Aorta (tissue), 5 donors: ENCODE measurements at regions not wholly inside any gene's neighbourhood (a gene's known extent, or its start where the extent isn't known, plus 50 kb on each side); places are given as distances from the start of the nearest gene placed in this dataset.

Experiments used
- ATAC-seq: fragments of 200-7000 bp; cut with Tn5 transposase; one replicate; pipeline ENCODE4 v1.9.1; 2022; ENCODE audit warnings: moderate library complexity; ENCODE audit not compliant: low FRiP score
- DNase-seq, 2 donors: peaks; one replicate each; pipeline ENCODE4 v3.0.0-alpha.2; 2020
- H3K27ac ChIP-seq, 2 donors: one replicate each; pipeline ENCODE4 v1.5.1; 2013; ENCODE audit warnings: low read length in 2 of 2, mild to moderate bottlenecking in 2 of 2, moderate library complexity in 2 of 2, control low read depth in 1 of 2, inconsistent platforms in 1 of 2, low read depth in 1 of 2
- H3K27me3 ChIP-seq, 2 donors: one replicate each; pipeline ENCODE4 v1.6.1; 2013; ENCODE audit warnings: control low read depth in 1 of 2, low read length in 1 of 2, mild to moderate bottlenecking in 1 of 2, moderate library complexity in 1 of 2; ENCODE audit not compliant: insufficient read depth in 2 of 2, control insufficient read depth in 1 of 2
- H3K36me3 ChIP-seq, 2 donors: one replicate each; pipeline ENCODE4 v1.6.1; 2013; ENCODE audit warnings: control low read depth in 1 of 2, low read length in 1 of 2, mild to moderate bottlenecking in 1 of 2; ENCODE audit not compliant: insufficient read depth in 2 of 2, control insufficient read depth in 1 of 2
- H3K4me1 ChIP-seq, 2 donors: one replicate each; pipeline ENCODE4 v1.6.1; 2013; ENCODE audit warnings: low read length in 2 of 2, control low read depth in 1 of 2, mild to moderate bottlenecking in 1 of 2, moderate library complexity in 1 of 2; ENCODE audit not compliant: insufficient read depth in 2 of 2, control insufficient read depth in 1 of 2
- H3K4me3 ChIP-seq, 2 donors: one replicate each; pipeline ENCODE4 v1.5.1; 2013; ENCODE audit warnings: low read length in 2 of 2, control low read depth in 1 of 2, mild to moderate bottlenecking in 1 of 2
- H3K9me3 ChIP-seq: one replicate; pipeline ENCODE4 v1.6.1; 2013; ENCODE audit warnings: mild to moderate bottlenecking, low read length; ENCODE audit not compliant: control insufficient read depth
- WGBS, 2 donors: extraction: QIAGEN DNeasy Blood & Tissue Kit; methylation state at CpG; one replicate each; pipeline ENCODE4 v1.1.7; 2013; 5-methylcytosine and 5-hydroxymethylcytosine counted together
- intact Hi-C, 2 donors: fragments of 100-400 bp; cut with DNase I; formaldehyde crosslinking; loops; one replicate each; pipeline versions ENCODE4 v1.14.2 to v1.15.0; 2022
- donor health status: healthy with polysubstance abuse.
- donor health status: Bipolar disorder and iron deficiency.
- donor health status: DM: no; HTN: no; CAD: no.
- donor health status: DM: no; HTN: no; CAD: no.
- donor health status: DM: yes; HTN: yes; CAD: no.

- Histone ChIP-seq H3K36me3 (no peaks in the 10 kb centered on the region), H3K9me3 (peaks cover 2% of the 10 kb centered on the region), H3K27me3 (no peaks in the 10 kb centered on the region), H3K27ac (no peak overlapping the region), H3K4me1 (no peaks in the 10 kb centered on the region), H3K4me3 (no peak overlapping the region)
- no peak for ATAC-seq
- WGBS, 2 donors, result 34 to 37% methylated on average over 2 of the region's 2 CpGs
- no peak for DNase-seq
- intact Hi-C loops, result no loop called here
Measured at GRCh38 chr1:50322579-50322978, 100.7 kb downstream of the DMRTA2 start.

GRCh38 chr1:50318428-50318827, 104.8 kb downstream of the DMRTA2 start:
- Histone ChIP-seq H3K4me1 (no peaks in the 10 kb centered on the region), H3K9me3 (peaks cover 2% of the 10 kb centered on the region), H3K27ac (no peak overlapping the region), H3K4me3 (no peak overlapping the region), H3K36me3 (no peaks in the 10 kb centered on the region), H3K27me3 (no peaks in the 10 kb centered on the region)
- ATAC-seq, result no peak
- intact Hi-C loops, result no loop called here
- DNase-seq, result no peak

- Histone ChIP-seq H3K27ac (no peak overlapping the region), H3K4me3 (no peak overlapping the region), H3K9me3 (peaks cover 3% of the 10 kb centered on the region), H3K27me3 (no peaks in the 10 kb centered on the region), H3K4me1 (no peaks in the 10 kb centered on the region), H3K36me3 (no peaks in the 10 kb centered on the region)
- peak; percentile 52 for ATAC-seq
- intact Hi-C loops, result no loop called here
- no peak for DNase-seq
- WGBS, 2 donors, result 5% methylated on average over 6 of the region's 6 CpGs
Measured at GRCh38 chr1:50308878-50309277, 114.4 kb downstream of the DMRTA2 start.

GRCh38 chr1:50305808-50306207, 117.4 kb downstream of the DMRTA2 start:
- Histone ChIP-seq H3K27ac (no peak overlapping the region), H3K4me3 (no peak overlapping the region), H3K36me3 (no peaks in the 10 kb centered on the region), H3K4me1 (no peaks in the 10 kb centered on the region), H3K9me3 (peaks cover 3% of the 10 kb centered on the region), H3K27me3 (no peaks in the 10 kb centered on the region)
- 49 to 56% methylated on average over 1 of the region's 1 CpG for WGBS, 2 donors
- intact Hi-C loops, result no loop called here
- ATAC-seq, result no peak
- DNase-seq, result no peak

GRCh38 chr1:50300297-50300696, 122.9 kb downstream of the DMRTA2 start:
- 62 to 66% methylated on average over 4 of the region's 4 CpGs for WGBS, 2 donors
- no peaks in the 10 kb centered on the region for H3K27me3 ChIP-seq
- H3K4me3 ChIP-seq, result no peak overlapping the region
- H3K36me3 ChIP-seq, result no peaks in the 10 kb centered on the region
- no peaks in the 10 kb centered on the region for H3K9me3 ChIP-seq
- H3K27ac ChIP-seq, result no peak overlapping the region
- DNase-seq, result no peak
- intact Hi-C loops, result no loop called here
- H3K4me1 ChIP-seq, result no peaks in the 10 kb centered on the region
- no peak for ATAC-seq

GRCh38 chr1:50295566-50295965, 127.7 kb downstream of the DMRTA2 start:
- H3K9me3 ChIP-seq, result no peaks in the 10 kb centered on the region
- ATAC-seq, result no peak
- 75 to 77% methylated on average over 5 of the region's 5 CpGs for WGBS, 2 donors
- H3K27me3 ChIP-seq, result no peaks in the 10 kb centered on the region
- intact Hi-C loops, result no loop called here
- H3K4me3 ChIP-seq, result no peak overlapping the region
- DNase-seq, result no peak
- no peak overlapping the region for H3K27ac ChIP-seq
- H3K4me1 ChIP-seq, result no peaks in the 10 kb centered on the region
- no peaks in the 10 kb centered on the region for H3K36me3 ChIP-seq

GRCh38 chr1:50292276-50292675, 131.0 kb downstream of the DMRTA2 start:
- H3K4me3 ChIP-seq, result no peak overlapping the region
- H3K36me3 ChIP-seq, result no peaks in the 10 kb centered on the region
- intact Hi-C loops, result no loop called here
- WGBS, 2 donors, result 62 to 64% methylated on average over 9 of the region's 9 CpGs
- H3K4me1 ChIP-seq, result no peaks in the 10 kb centered on the region
- peaks cover 2% of the 10 kb centered on the region for H3K9me3 ChIP-seq
- DNase-seq (no peak), ATAC-seq (no peak)
- no peak overlapping the region for H3K27ac ChIP-seq
- H3K27me3 ChIP-seq, result no peaks in the 10 kb centered on the region

GRCh38 chr1:50289495-50289894, 133.7 kb downstream of the DMRTA2 start:
- WGBS, 2 donors, result 89 to 91% methylated on average over 3 of the region's 3 CpGs
- H3K9me3 ChIP-seq, result peaks cover 5% of the 10 kb centered on the region
- ATAC-seq (no peak), DNase-seq (no peak)
- no peaks in the 10 kb centered on the region for H3K4me1 ChIP-seq
- H3K27me3 ChIP-seq, result no peaks in the 10 kb centered on the region
- intact Hi-C loops, result no loop called here
- H3K27ac ChIP-seq, result no peak overlapping the region
- H3K4me3 ChIP-seq, result no peak overlapping the region
- no peaks in the 10 kb centered on the region for H3K36me3 ChIP-seq

GRCh38 chr1:50285994-50286393, 137.2 kb downstream of the DMRTA2 start:
- Histone ChIP-seq H3K9me3 (peaks cover 6% of the 10 kb centered on the region), H3K27ac (no peak overlapping the region), H3K4me1 (no peaks in the 10 kb centered on the region), H3K36me3 (no peaks in the 10 kb centered on the region), H3K4me3 (no peak overlapping the region), H3K27me3 (peaks cover 0 to 1% of the 10 kb centered on the region in 2 donors)
- 83% methylated on average over 4 of the region's 4 CpGs for WGBS, 2 donors
- DNase-seq, result no peak
- intact Hi-C loops, result no loop called here
- no peak for ATAC-seq
